OCI-LY7 (cell line): ENCODE measurements at regions not wholly inside any gene's neighbourhood (a gene's known extent, or its start where the extent isn't known, plus 50 kb on each side); places are given as distances from the start of the nearest gene placed in this dataset.

Experiments used
- CTCF ChIP-seq: fragments of 200-600 bp; sonication (generic); conservative IDR thresholded peaks from 2 replicates; pipeline ENCODE4 v1.5.1; 2014; ENCODE audit warnings: mild to moderate bottlenecking, antibody characterized with exemption, low read length, moderate library complexity, mixed read lengths
- EZH2phosphoT487 ChIP-seq: fragments of 200-600 bp; sonication (generic); IDR thresholded peaks from 2 replicates; pipeline ENCODE4 v1.6.1; 2018; ENCODE audit warnings: low read depth, borderline replicate concordance, mild to moderate bottlenecking, mixed run types, antibody characterized with exemption, low read length, moderate library complexity, mixed read lengths

GRCh38 chr17:71192848-71193247 is 928.0 kb upstream of the SOX9 start:
- no peak for TF ChIP-seq EZH2phosphoT487
- no peak for TF ChIP-seq CTCF
